ENCODE measurements at regions not wholly inside any gene's neighbourhood (a gene's known extent, or its start where the extent isn't known, plus 50 kb on each side); places are given as distances from the start of the nearest gene placed in this dataset.
"Not testable (repeated sequence)": the region's sequence is repeated elsewhere in the genome, so short reads cannot be mapped to it uniquely, and the experiment has no call there.

- Histone ChIP-seq H3K27me3 (no peaks in the 10 kb centered on the region), H3K36me3 (no peaks in the 10 kb centered on the region), H3K4me3 (no peak overlapping the region), H3K9me3 (no peaks in the 10 kb centered on the region)
- DNase-seq: peak; percentile 28
These were observed 140.6 kb upstream of the GRIK3 start for GRCh38 chr1:37174876-37175275.

GRCh38 chr1:37175666-37176215 is 141.4 kb upstream of the GRIK3 start:
- H3K36me3 ChIP-seq: no peaks in the 10 kb centered on the region

GRCh38 chr1:37176269-37176668 is 142.0 kb upstream of the GRIK3 start:
- Histone ChIP-seq H3K4me3 (no peak overlapping the region), H3K9me3 (no peaks in the 10 kb centered on the region), H3K36me3 (no peaks in the 10 kb centered on the region), H3K27me3 (no peaks in the 10 kb centered on the region)
- DNase-seq: no peak

More at GRCh38 chr1:37175666-37176215, 141.4 kb upstream of the GRIK3 start:
- Histone ChIP-seq H3K27me3 (no peaks in the 10 kb centered on the region), H3K4me3 (no peak overlapping the region), H3K9me3 (no peaks in the 10 kb centered on the region)
- DNase-seq: no peak

GRCh38 chr1:37177230-37177864 is 143.0 kb upstream of the GRIK3 start:
- DNase-seq: peak; percentile 28
- Histone ChIP-seq H3K27me3 (no peaks in the 10 kb centered on the region), H3K4me3 (no peak overlapping the region), H3K9me3 (no peaks in the 10 kb centered on the region), H3K36me3 (no peaks in the 10 kb centered on the region)

- DNase-seq: no peak
- no peaks in the 10 kb centered on the region for H3K27me3 ChIP-seq
- H3K4me3 ChIP-seq: no peak overlapping the region
- no peaks in the 10 kb centered on the region for H3K36me3 ChIP-seq
- no peaks in the 10 kb centered on the region for H3K9me3 ChIP-seq
These were observed 147.1 kb upstream of the GRIK3 start for GRCh38 chr1:37181425-37181824.

- Histone ChIP-seq H3K36me3 (no peaks in the 10 kb centered on the region), H3K27me3 (no peaks in the 10 kb centered on the region), H3K4me3 (no peak overlapping the region), H3K9me3 (no peaks in the 10 kb centered on the region)
- DNase-seq: no peak
These were observed 150.5 kb upstream of the GRIK3 start for GRCh38 chr1:37184789-37185188.

GRCh38 chr1:37186246-37186756 is 152.0 kb upstream of the GRIK3 start:
- DNase-seq: no peak
- Histone ChIP-seq H3K9me3 (no peaks in the 10 kb centered on the region), H3K4me3 (no peak overlapping the region), H3K36me3 (no peaks in the 10 kb centered on the region), H3K27me3 (no peaks in the 10 kb centered on the region)

- no peak for DNase-seq
- no peaks in the 10 kb centered on the region for H3K27me3 ChIP-seq
- no peak overlapping the region for H3K4me3 ChIP-seq
- no peaks in the 10 kb centered on the region for H3K9me3 ChIP-seq
- H3K36me3 ChIP-seq: no peaks in the 10 kb centered on the region
These were observed 154.8 kb upstream of the GRIK3 start for GRCh38 chr1:37189111-37189510.

GRCh38 chr1:37197411-37197810 is 163.1 kb upstream of the GRIK3 start:
- no peak for DNase-seq
- Histone ChIP-seq H3K27me3 (peaks cover 10% of the 10 kb centered on the region), H3K4me3 (no peak overlapping the region), H3K36me3 (no peaks in the 10 kb centered on the region), H3K9me3 (no peaks in the 10 kb centered on the region)

- not testable (repeated sequence) for H3K4me3 ChIP-seq
These were observed 180.0 kb upstream of the GRIK3 start for GRCh38 chr1:37214305-37214704.

GRCh38 chr1:37233606-37234005 is 199.3 kb upstream of the GRIK3 start:
- Histone ChIP-seq H3K27me3 (no peaks in the 10 kb centered on the region), H3K9me3 (no peaks in the 10 kb centered on the region), H3K4me3 (no peak overlapping the region), H3K36me3 (no peaks in the 10 kb centered on the region)
- DNase-seq: no peak

More at GRCh38 chr1:37214305-37214704, 180.0 kb upstream of the GRIK3 start:
- not testable (repeated sequence) for DNase-seq, H3K27me3 ChIP-seq, H3K36me3 ChIP-seq, H3K9me3 ChIP-seq

- no peaks in the 10 kb centered on the region for H3K36me3 ChIP-seq
- no peak for DNase-seq
- H3K27me3 ChIP-seq: no peaks in the 10 kb centered on the region
- no peak overlapping the region for H3K4me3 ChIP-seq
- H3K9me3 ChIP-seq: no peaks in the 10 kb centered on the region
These were observed 200.7 kb upstream of the GRIK3 start for GRCh38 chr1:37234941-37235418.

GRCh38 chr1:37237948-37238347 is 203.6 kb upstream of the GRIK3 start:
- Histone ChIP-seq H3K4me3 (no peak overlapping the region), H3K9me3 (no peaks in the 10 kb centered on the region), H3K27me3 (no peaks in the 10 kb centered on the region), H3K36me3 (no peaks in the 10 kb centered on the region)
- DNase-seq: no peak

GRCh38 chr1:37238364-37239224 is 204.3 kb upstream of the GRIK3 start:
- peak; percentile 23 for DNase-seq
- Histone ChIP-seq H3K4me3 (no peak overlapping the region), H3K36me3 (no peaks in the 10 kb centered on the region), H3K9me3 (no peaks in the 10 kb centered on the region), H3K27me3 (no peaks in the 10 kb centered on the region)

- Histone ChIP-seq H3K4me3 (no peak overlapping the region), H3K9me3 (no peaks in the 10 kb centered on the region), H3K36me3 (no peaks in the 10 kb centered on the region), H3K27me3 (no peaks in the 10 kb centered on the region)
- no peak for DNase-seq
These were observed 205.0 kb upstream of the GRIK3 start for GRCh38 chr1:37239225-37239740.

- Histone ChIP-seq H3K27me3 (no peaks in the 10 kb centered on the region), H3K9me3 (no peaks in the 10 kb centered on the region), H3K36me3 (no peaks in the 10 kb centered on the region), H3K4me3 (no peak overlapping the region)
- no peak for DNase-seq
These were observed 206.6 kb upstream of the GRIK3 start for GRCh38 chr1:37240897-37241296.

- Histone ChIP-seq H3K9me3 (no peaks in the 10 kb centered on the region), H3K4me3 (no peak overlapping the region), H3K36me3 (no peaks in the 10 kb centered on the region), H3K27me3 (no peaks in the 10 kb centered on the region)
- DNase-seq: no peak
These were observed 208.2 kb upstream of the GRIK3 start for GRCh38 chr1:37242501-37242900.
